Panc1 (cell line): ENCODE measurements at regions not wholly inside any gene's neighbourhood (a gene's known extent, or its start where the extent isn't known, plus 50 kb on each side); places are given as distances from the start of the nearest gene placed in this dataset.

Experiments
- ATAC-seq: fragments of 200-7000 bp; cut with Tn5 transposase; 2 replicates; pipeline ENCODE4 v1.9.1; 2020; ENCODE audit warnings: mild to moderate bottlenecking, moderate library complexity
- BruUV-seq: library from RNA; stranded (reverse); fragments of 400-500 nt; replicated peaks from 2 replicates; lab custom pipeline; 2021; lab: Mats Ljungman, UMichigan
- CTCF ChIA-PET: fragments of 300-600 bp; sonication (Branson Sonifier 250); formaldehyde crosslinking; loops from one replicate; lab custom pipeline; 2022; ENCODE audit warnings: antibody characterized with exemption; lab: Charles Lee
- POLR2A ChIA-PET: fragments of 300-600 bp; sonication (Branson Sonifier 250); formaldehyde crosslinking; loops from one replicate; lab custom pipeline; 2022; ENCODE audit warnings: antibody characterized with exemption; lab: Charles Lee
- DNase-seq: peaks from one replicate; pipeline ENCODE4 v3.0.0-alpha.2; 2010; ENCODE audit warnings: low read depth, low spot score
- H3K27ac ChIP-seq: 2 replicates; pipeline ENCODE4 v1.5.1; 2011; ENCODE audit warnings: mild to moderate bottlenecking, low read length, inconsistent platforms
- H3K27me3 ChIP-seq: fragments of 200-500 bp; sonication (Bioruptor generic); 2 replicates; pipeline ENCODE4 v1.6.0; 2014; ENCODE audit warnings: low read length, inconsistent platforms; ENCODE audit not compliant: control insufficient read depth, insufficient read depth
- H3K36me3 ChIP-seq: fragments of 200-500 bp; sonication (Bioruptor generic); 2 replicates; pipeline ENCODE4 v1.5.1; 2014; ENCODE audit warnings: inconsistent platforms, mild to moderate bottlenecking, low read length, moderate library complexity; ENCODE audit not compliant: control insufficient read depth, insufficient read depth
- H3K4me1 ChIP-seq: 2 replicates; pipeline ENCODE4 v1.5.1; 2011; ENCODE audit warnings: inconsistent platforms, mild to moderate bottlenecking, low read length, moderate library complexity; ENCODE audit not compliant: control insufficient read depth, insufficient read depth
- H3K4me3 ChIP-seq, 2 experiments: 2 replicates each; pipeline ENCODE4 v1.5.1; 2011 to 2012; ENCODE audit warnings: low read depth in 2 of 2, low read length in 2 of 2, mild to moderate bottlenecking in 2 of 2, inconsistent platforms in 1 of 2, moderate library complexity in 1 of 2
- H3K9me3 ChIP-seq: fragments of 200-500 bp; sonication (Bioruptor generic); 2 replicates; pipeline ENCODE4 v1.5.1; 2014; ENCODE audit warnings: low read depth, mild to moderate bottlenecking, inconsistent platforms, low read length, moderate library complexity; ENCODE audit not compliant: control insufficient read depth, insufficient read depth
- CTCF ChIP-seq: fragments of 450-650 bp; IDR thresholded peaks from 2 replicates; pipeline ENCODE4 v1.5.1; 2017; ENCODE audit warnings: mild to moderate bottlenecking
- POLR2AphosphoS5 ChIP-seq: IDR thresholded peaks from 2 replicates; pipeline ENCODE4 v1.6.1; 2012; ENCODE audit warnings: mild to moderate bottlenecking, low read depth, low read length, moderate library complexity
- REST ChIP-seq, 2 experiments: IDR thresholded peaks; 2 replicates each; pipeline ENCODE4 v1.6.1; 2011 to 2012; ENCODE audit warnings: low read depth in 2 of 2, control low read depth in 1 of 2, low read length in 1 of 2, mild to moderate bottlenecking in 1 of 2, moderate library complexity in 1 of 2; ENCODE audit not compliant: insufficient read depth in 1 of 2
- SIN3A ChIP-seq: IDR thresholded peaks from 2 replicates; pipeline ENCODE4 v1.6.1; 2012; ENCODE audit warnings: low read depth, mild to moderate bottlenecking, low read length, moderate library complexity, borderline replicate concordance; ENCODE audit not compliant: insufficient read depth
- TCF7L2 ChIP-seq: IDR thresholded peaks from 2 replicates; pipeline ENCODE4 v1.6.1; 2011; ENCODE audit warnings: mild to moderate bottlenecking, low read depth, low read length, inconsistent platforms
- in situ Hi-C: cut with HindIII; loops from 2 replicates; pipeline ENCODE4 v1.10.0; 2016; ENCODE audit warnings: low sequenced_read_pairs, low pct_unique_long_range_greater_than_20kb
- intact Hi-C: fragments of 100-400 bp; cut with micrococcal nuclease; formaldehyde crosslinking; loops from one replicate; pipeline ENCODE4 v1.10.0; 2022; ENCODE audit not compliant: unreplicated experiment

GRCh38 chr1:95984798-95985374 lies 736.7 kb upstream of the PTBP2 start:
- no peak for TF ChIP-seq SIN3A
- TF ChIP-seq TCF7L2: no peak
- TF ChIP-seq REST (IDR thresholded peaks at IDR 0.05; ENCODE audit: insufficient read depth in 1 of 2, low read depth in 2 of 2, low read length in 1 of 2): no peak
- intact Hi-C loops: no loop called here

GRCh38 chr1:95990033-95990432 lies 731.6 kb upstream of the PTBP2 start:
- POLR2A ChIA-PET: no interaction called here
- CTCF ChIA-PET: no interaction called here
- TF ChIP-seq TCF7L2 (no peak), SIN3A (no peak), POLR2AphosphoS5 (no peak), REST (IDR thresholded peaks at IDR 0.05; ENCODE audit: insufficient read depth in 1 of 2, low read depth in 2 of 2, low read length in 1 of 2) (no peak), CTCF (no peak)
- Histone ChIP-seq H3K27me3 (no peaks in the 10 kb centered on the region), H3K27ac (no peak overlapping the region), H3K4me1 (no peaks in the 10 kb centered on the region), H3K36me3 (no peaks in the 10 kb centered on the region), H3K4me3 (no peak overlapping the region), H3K9me3 (no peaks in the 10 kb centered on the region)
- in situ Hi-C loops: no loop called here
- no peak for ATAC-seq
- no peak for DNase-seq
- intact Hi-C loops: no loop called here
- no TSS peak for BruUV-seq

More at GRCh38 chr1:95984798-95985374, 736.7 kb upstream of the PTBP2 start:
- no peaks in the 10 kb centered on the region for H3K9me3 ChIP-seq
- no peak for ATAC-seq
- no peaks in the 10 kb centered on the region; the same call in 1 of the 2 replicates for H3K36me3 ChIP-seq
- H3K27ac ChIP-seq: no peak overlapping the region
- in situ Hi-C loops: no loop called here
- BruUV-seq: no TSS peak
- no peak overlapping the region for H3K4me3 ChIP-seq
- no peaks in the 10 kb centered on the region for H3K4me1 ChIP-seq
- DNase-seq: no peak
- ChIA-PET CTCF (no interaction called here), POLR2A (no interaction called here)
- no peaks in the 10 kb centered on the region for H3K27me3 ChIP-seq
